ENCODE measurements at regions not wholly inside any gene's neighbourhood (a gene's known extent, or its start where the extent isn't known, plus 50 kb on each side); places are given as distances from the start of the nearest gene placed in this dataset.

DNA sequence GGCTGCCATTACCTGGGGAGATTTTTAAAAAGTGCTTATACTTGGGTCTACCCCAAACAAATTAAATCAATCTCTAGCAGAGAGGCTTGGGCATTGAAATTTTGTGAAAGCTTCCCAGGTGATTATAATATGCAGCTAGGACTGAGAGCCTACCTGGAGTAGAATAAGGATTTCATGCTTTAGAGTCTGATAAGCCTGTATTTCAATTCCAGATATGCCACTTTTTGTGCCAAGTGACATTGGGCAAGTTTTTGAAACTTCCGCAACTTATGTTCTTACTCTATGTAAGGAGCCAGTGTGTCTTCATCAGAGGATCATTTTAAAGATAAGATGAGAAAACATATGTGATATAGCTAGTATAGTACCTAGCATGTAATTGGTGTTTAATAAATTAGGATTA lies 159.8 kb upstream of the LRIG3 start (continued):
- TF ChIP-seq, protein P1, sequence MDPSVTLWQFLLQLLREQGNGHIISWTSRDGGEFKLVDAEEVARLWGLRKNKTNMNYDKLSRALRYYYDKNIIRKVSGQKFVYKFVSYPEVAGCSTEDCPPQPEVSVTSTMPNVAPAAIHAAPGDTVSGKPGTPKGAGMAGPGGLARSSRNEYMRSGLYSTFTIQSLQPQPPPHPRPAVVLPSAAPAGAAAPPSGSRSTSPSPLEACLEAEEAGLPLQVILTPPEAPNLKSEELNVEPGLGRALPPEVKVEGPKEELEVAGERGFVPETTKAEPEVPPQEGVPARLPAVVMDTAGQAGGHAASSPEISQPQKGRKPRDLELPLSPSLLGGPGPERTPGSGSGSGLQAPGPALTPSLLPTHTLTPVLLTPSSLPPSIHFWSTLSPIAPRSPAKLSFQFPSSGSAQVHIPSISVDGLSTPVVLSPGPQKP (IDR thresholded peaks at IDR 0.05; ENCODE audit: borderline replicate concordance, low read depth, low read length): no peak
- TF ChIP-seq CHD1 (IDR thresholded peaks at IDR 0.05; ENCODE audit: low read depth, low read length) (no peak), MXI1 (IDR thresholded peaks at IDR 0.05; ENCODE audit: borderline replicate concordance, low read depth, low read length) (no peak), MAZ (IDR thresholded peaks at IDR 0.05; ENCODE audit: borderline replicate concordance, low read depth, low read length) (no peak)

DNA sequence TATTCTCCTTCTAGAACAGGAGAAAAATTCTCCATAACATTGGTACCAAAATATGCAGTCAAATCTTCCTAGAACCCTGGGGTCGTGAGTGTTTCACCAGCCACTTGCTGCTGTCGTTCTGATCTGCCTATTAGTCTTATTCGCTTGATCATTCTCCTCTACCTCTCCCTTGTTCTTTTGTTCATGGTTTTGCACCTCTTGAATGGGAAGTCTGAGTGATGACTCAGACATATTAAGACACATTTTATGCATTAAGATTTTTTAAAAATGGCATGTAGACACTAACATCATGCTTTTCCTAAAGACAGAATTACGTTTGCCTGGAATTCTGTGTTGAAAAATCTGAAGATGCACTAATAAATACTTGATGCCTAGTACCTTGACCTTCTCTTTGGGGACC lies 159.2 kb upstream of the LRIG3 start:
- Histone ChIP-seq H3K27ac (ENCODE audit: insufficient read depth, low read length) (no peak overlapping the region), H3K4me3 (ENCODE audit: insufficient read depth, low read depth, low read length) (no peak overlapping the region), H3K18ac (ENCODE audit: low read depth, low read length) (no peak overlapping the region), H2AFZ (replicated peaks; ENCODE audit: low read length, poor library complexity) (no peak overlapping the region), H3K79me1 (ENCODE audit: low read depth in 1 of 2, low read length in 2 of 2) (no peaks in the 10 kb centered on the region), H3K14ac (replicated peaks; ENCODE audit: low read depth, low read length) (no peak overlapping the region), H2BK120ac (ENCODE audit: low read depth, low read length) (no peak overlapping the region), H3K27me3 (ENCODE audit: control insufficient read depth, insufficient read depth, low read length) (no peaks in the 10 kb centered on the region), H2AK5ac (ENCODE audit: low read depth, low read length) (no peak overlapping the region; the same call in 1 of the 2 replicates), H3K4me2 (ENCODE audit: low read depth, low read length) (no peak overlapping the region), H3K36me3 (ENCODE audit: control insufficient read depth, insufficient read depth, low read length) (no peaks in the 10 kb centered on the region), H2BK5ac (ENCODE audit: low read depth, low read length, poor library complexity, severe bottlenecking) (no peak overlapping the region), H3K23ac (ENCODE audit: low read depth, low read length) (no peak overlapping the region), H2AK9ac (replicated peaks; ENCODE audit: low read depth, low read length, poor library complexity) (no peak overlapping the region), H2BK20ac (ENCODE audit: low read depth, low read length) (no peak overlapping the region), H3K4ac (ENCODE audit: low read depth, low read length) (no peak overlapping the region), H2BK15ac (ENCODE audit: low read depth, low read length) (no peak overlapping the region; the same call in 2 of the 3 replicates), H3K9ac (ENCODE audit: low read depth, low read length) (no peak overlapping the region), H3K4me1 (ENCODE audit: control insufficient read depth, insufficient read depth, low read length) (peaks cover 7% of the 10 kb centered on the region), H3K9me1 (ENCODE audit: insufficient read depth, low read length) (no peaks in the 10 kb centered on the region), H3K9me3 (ENCODE audit: control insufficient read depth, insufficient read depth, low read length) (no peaks in the 10 kb centered on the region), H4K5ac (ENCODE audit: low read depth, low read length) (no peak overlapping the region), H4K8ac (ENCODE audit: low read depth in 2 of 2, low read length in 2 of 2) (no peak overlapping the region), H3K56ac (ENCODE audit: extremely low read depth, insufficient read depth, low read length) (no peak overlapping the region), H4K91ac (ENCODE audit: insufficient read depth, low read depth, low read length) (no peak overlapping the region), H4K20me1 (ENCODE audit: insufficient read depth, low read length) (no peaks in the 10 kb centered on the region)
- in situ Hi-C loops (cut with MboI; ENCODE audit: low sequenced_read_pairs) (no loop called here), intact Hi-C loops (cut with micrococcal nuclease) (no loop called here), dilution Hi-C loops (cut with HindIII; ENCODE audit: low sequenced_read_pairs, unreplicated experiment) (no loop called here)
- BruUV-seq (replicated peaks): no TSS peak
- ATAC-seq (ENCODE audit: low read depth) (no peak), DNase-seq (no peak)
- POLR2A ChIA-PET (ENCODE audit: unreplicated experiment): no interaction called here
- TF ChIP-seq POLR2A (IDR thresholded peaks at IDR 0.05; ENCODE audit: low read depth, low read length) (no peak), CEBPB (IDR thresholded peaks at IDR 0.05; ENCODE audit: low read depth, low read length) (no peak)
- no CpG with 5 or more reads among the region's 4 CpGs for WGBS, 2 experiments (ENCODE audit: extremely low coverage in 2 of 2, insufficient read length in 1 of 2)
- CTCF ChIA-PET: interaction anchor here (0.8 kb wide), 1 partner anchor 206 kb away, joined by 3 read pairs; no protein-coding TSS in a partner anchor

All from IMR-90 (cell line).